HG03558 (cell line): ENCODE measurements at regions not wholly inside any gene's neighbourhood (a gene's known extent, or its start where the extent isn't known, plus 50 kb on each side); places are given as distances from the start of the nearest gene placed in this dataset.
"Not testable (repeated sequence)": the region's sequence is repeated elsewhere in the genome, so short reads cannot be mapped to it uniquely, and the experiment has no call there.

Source experiments
- ATAC-seq: cut with Tn5 transposase; IDR thresholded peaks from one replicate; pipeline ENCODE4 v1.9.1; 2021; ENCODE audit warnings: moderate number of reproducible peaks; ENCODE audit not compliant: unreplicated experiment; ENCODE audit errors: extremely low read depth

DNA sequence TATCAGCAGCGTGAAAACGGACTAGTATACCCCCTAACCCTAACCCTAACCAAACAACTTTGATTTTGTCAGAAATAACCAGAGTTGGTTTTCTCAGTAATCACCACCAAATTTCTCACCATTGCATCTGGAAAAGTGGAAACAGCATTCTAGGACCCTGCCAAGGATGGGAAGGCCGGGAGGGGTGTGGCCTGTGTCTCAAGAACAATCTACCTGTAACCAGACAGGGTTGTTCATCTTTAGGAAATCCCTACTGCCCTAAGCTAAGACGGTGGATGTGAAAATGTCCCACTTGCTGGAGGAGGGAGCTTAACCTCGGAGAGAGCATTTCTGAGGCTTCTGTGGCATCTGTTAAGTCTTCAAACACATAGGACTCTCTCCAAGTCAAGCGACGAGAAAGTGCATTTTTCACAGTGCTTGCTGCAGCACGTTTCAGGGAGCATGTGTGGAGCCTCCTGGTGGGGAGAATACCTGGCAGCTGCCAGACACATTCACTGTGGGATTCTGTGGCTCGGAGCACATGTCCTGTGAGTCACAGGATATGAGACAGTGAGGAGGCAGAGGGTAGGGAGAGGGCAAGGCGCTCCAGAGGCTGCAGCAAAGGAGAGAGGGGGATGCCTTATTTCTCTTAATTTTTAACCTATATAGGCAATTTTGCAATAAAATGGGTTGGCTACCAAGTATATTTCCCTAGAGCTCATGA lies 207.5 kb downstream of the SPP2 start:
- ATAC-seq = no peak

- no peak for ATAC-seq
These were observed 206.0 kb downstream of the SPP2 start for GRCh38 chr2:234256516-234256915.

- no peak for ATAC-seq
These were observed 204.4 kb downstream of the SPP2 start for GRCh38 chr2:234254783-234255521.

GRCh38 chr2:234252772-234253171 lies 202.3 kb downstream of the SPP2 start:
- ATAC-seq = no peak

GRCh38 chr2:234251326-234252271 lies 201.1 kb downstream of the SPP2 start:
- no peak for ATAC-seq

GRCh38 chr2:234250926-234251325 lies 200.4 kb downstream of the SPP2 start:
- no peak for ATAC-seq

DNA sequence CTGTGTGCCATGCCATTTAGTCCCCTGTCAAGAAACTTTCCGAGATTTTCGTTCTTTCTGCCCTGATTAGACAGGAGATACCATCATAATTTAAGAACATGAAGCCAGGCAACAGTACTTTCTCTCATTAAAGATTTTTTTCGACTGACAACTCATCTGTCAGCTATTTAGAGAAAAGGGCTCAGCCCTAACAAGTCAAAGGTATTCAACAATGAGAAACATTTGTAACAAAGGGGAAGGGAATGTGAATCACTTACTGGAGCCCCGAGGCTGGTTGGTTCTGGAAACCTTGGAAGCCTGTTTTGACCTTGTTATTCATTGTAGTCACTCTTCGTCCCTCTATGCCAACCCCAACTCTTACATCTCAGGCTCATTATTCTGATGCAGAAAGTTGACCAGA lies 199.4 kb downstream of the SPP2 start:
- ATAC-seq = no peak

DNA sequence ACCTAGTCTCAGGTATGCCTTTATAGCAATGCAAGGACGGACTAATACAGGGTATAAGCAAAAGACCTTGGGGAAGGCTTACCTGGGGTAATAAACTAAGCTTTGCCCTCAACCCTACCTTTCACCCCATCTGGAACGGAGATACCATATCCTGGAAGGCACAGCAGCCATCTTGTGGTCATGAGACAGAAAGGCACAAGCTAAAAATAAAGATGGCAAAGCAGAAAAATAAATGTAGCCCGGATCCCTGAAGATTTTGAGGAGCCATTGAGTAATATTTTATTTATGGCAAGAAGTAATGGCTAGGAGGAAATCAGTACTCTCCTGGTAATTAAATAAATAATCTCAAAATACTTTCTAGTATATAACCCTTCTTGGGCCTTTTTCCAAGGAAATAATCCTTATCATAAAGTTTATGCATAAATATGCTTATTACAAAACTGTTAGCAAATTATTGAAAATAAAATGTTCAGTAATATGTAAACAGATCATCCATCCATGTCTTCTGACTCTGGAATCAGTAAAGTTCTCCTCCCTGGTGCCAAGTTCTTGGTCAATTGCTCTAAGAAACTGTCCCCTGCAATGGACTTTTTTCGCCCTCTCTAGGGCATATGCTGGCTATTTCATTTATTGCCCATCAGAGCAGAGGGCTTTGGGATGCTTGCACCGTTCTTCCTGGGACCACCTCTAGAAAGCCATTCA lies 198.7 kb downstream of the SPP2 start:
- no peak for ATAC-seq

DNA sequence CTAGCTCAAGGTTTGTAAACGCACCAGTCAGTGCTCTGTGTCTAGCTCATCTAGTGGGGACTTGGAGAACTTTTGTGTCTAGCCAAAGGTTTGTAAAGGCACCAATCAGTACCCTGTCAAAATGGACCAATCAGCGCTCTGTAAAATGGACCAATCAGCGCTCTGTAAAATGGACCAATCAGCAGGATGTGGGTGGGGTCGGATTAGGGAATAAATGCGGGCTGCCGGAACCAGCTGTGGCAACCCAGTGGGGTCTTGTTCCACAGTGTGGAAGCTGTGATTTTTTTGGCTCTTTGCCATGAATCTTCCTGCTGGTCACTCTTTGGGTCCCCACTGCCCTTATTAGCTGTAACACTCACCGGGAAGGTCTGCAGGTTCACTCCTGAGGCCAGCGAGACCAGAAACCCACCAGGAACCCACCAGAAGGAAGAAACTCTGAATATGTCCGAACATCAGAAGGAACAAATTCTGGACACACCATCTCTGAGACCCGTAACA lies 197.8 kb downstream of the SPP2 start:
- not testable (repeated sequence) for ATAC-seq

DNA sequence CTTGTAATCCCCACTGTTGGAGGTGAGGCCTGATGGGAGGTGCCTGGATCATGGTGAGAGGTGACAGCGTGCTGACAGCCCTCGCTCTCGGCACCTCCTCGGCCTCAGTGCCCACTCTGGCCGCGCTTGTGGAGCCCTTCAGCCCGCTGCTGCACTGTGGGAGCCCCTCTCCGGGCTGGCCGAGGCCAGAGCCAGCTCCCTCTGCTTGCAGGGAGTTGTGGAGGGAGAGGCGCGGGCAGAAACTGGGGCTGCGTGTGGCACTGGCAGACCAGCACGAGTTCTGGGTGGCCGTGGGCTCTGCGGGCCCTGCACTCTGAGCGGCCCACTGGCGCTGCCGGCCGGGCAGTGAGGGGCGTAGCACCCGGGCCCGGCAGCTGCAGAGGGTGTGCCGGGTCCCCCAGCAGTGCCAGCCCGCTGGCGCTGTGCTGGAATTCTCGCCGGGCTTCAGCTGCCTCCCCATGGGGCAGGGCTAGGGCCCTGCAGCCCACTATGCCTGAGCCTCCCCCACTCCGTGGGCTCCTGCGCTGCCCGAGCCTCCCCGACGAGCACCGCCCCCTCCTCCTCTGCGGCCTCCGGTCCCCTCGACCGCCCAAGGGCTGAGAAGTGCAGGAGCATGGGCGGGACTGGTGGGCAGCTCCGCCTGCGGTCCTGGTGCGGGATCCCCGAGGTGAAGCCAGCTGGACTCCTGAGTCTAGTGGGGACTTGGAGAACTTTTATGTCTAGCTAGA lies 197.1 kb downstream of the SPP2 start:
- ATAC-seq = no peak

- no peak for ATAC-seq
These were observed 195.4 kb downstream of the SPP2 start for GRCh38 chr2:234245945-234246344.

DNA sequence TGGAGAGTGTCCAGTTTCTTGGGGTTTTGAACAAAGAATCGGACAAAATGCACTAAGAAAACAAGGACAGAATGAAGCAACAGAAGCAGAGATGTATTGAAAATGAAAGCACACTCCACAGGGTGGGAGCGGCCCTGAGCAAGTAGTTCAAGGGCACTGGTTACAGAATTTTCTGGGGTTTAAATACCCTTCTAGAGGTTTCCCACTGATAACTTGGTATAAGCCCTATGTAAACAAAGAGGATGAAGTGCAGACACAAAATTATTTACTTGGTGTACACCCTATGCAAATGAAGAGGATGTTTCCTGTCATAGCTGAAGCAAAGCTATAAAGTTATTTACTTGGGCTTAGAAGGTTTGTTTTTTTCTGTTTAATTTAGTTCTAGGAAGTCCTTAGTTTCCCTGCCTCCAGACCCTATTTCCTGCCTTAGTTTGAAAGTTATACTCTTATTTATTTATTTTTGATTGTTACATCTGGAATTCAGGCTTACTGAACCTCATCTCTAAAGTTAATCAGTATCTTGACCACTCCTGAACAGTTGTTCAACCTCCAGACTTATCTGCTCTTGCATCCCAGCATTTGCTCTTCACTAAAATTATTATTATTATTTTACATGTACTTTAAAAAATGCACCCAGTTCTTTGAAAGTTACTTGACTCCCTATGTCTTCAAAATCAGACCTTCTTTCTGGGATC lies 193.5 kb downstream of the SPP2 start:
- ATAC-seq = no peak

DNA sequence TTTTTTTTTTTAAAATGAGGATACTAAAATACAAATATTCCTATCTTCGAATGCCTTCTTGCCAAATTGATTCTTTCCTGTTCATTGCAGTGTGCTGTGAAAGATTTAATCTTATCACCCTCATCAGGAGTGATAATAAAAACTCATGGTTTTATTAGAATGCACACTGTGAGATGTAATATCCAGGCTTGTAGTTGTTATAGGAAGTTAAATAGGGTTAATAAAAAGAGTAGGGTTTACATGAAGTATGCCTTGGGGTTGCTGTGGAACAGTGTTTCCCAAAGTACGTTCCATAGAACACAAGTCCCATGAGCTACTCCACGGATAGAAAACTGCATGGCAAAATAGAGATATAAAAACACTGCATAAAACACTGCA lies 191.9 kb downstream of the SPP2 start:
- ATAC-seq = no peak

DNA sequence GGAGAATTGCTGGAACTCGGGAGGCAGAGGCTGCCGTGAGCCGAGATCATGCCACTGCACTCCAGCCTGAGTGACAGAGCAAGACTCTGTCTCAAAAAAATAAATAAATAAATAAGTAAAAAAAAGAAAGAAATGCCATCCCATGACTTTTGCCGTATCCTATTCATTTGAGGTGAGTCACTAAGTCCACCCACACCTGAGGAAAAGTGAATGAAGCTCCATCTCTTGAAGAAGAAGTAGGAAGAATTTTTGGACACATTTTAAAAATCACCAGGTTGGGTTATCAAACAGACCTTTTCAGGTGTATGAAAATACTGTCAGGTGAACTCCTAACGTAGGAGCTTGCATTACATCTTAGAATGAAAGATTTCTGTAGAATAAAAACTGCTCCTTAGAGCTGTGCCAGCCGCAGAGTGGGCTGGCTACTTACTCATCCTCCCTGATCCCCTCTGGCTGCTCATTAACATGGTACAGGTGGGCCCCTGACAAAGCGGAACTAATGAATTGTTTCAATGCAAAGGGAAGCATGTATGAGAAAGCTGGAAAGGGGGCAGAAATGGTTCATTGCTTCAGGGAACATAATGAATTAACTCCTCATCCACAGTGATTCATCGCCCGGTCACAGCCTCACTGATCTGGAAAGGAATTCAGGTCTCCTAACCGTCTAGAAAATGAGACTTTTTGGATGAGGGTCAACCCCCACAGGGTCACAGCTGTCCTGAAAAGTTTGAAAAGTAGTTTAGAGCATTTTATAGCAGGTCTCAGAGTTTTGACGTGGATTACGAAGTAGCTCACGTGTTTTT lies 191.4 kb downstream of the SPP2 start:
- no peak for ATAC-seq

DNA sequence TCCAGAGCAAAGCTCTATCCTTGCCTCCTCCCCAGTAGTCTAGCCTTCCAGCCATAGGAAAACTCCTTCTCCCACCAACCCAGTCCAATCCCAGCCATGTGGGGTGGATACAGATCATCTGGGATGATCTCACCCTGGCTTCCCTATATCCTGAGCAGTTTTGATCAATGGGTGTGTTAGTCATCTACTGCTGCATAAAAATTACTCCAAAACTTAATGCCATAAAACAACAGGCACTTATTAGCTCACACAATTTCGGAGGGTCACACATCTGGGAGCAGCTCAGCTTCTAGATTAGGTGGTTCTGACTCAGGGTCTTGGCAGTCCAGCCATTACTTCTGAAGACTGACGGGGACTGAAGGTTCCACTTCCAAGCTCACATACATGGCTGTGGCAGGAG lies 190.4 kb downstream of the SPP2 start:
- ATAC-seq = no peak

GRCh38 chr2:234235191-234235590 lies 184.7 kb downstream of the SPP2 start:
- ATAC-seq = no peak

DNA sequence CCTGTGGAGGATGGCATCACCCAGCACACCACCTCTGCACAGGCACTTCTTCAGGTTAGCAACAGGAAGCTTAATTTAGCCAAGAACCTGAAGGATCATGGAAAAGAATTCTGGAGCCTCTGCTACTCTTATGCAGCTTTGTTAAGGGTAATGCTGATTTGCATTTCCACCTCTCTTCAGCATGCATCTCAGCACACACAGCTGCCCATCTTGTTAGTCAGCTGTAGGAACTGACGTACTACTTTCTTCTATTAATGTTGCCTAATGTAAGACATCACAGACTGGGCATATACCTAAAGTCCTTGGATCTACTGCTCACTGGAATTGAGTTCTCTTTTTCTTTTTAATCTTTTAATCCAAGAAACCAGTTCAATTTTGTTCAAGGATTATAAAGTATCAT lies 181.0 kb downstream of the SPP2 start:
- no peak for ATAC-seq

- no peak for ATAC-seq
These were observed 168.5 kb downstream of the SPP2 start for GRCh38 chr2:234219046-234219310.
